GM23248 (cell line): ENCODE measurements at regions not wholly inside any gene's neighbourhood (a gene's known extent, or its start where the extent isn't known, plus 50 kb on each side); places are given as distances from the start of the nearest gene placed in this dataset.

Source experiments
- EZH2 ChIP-seq: fragments of 200-600 bp; sonication (generic); IDR thresholded peaks from 2 replicates; pipeline ENCODE4 v1.6.1; 2018; ENCODE audit warnings: antibody characterized with exemption, mild to moderate bottlenecking; ENCODE audit not compliant: insufficient read depth, poor library complexity, severe bottlenecking
- EZH2phosphoT487 ChIP-seq: fragments of 200-600 bp; sonication (generic); IDR thresholded peaks from 2 replicates; pipeline ENCODE4 v1.6.1; 2018; ENCODE audit warnings: antibody characterized with exemption, moderate library complexity, mild to moderate bottlenecking, low read depth; ENCODE audit not compliant: insufficient read depth

DNA sequence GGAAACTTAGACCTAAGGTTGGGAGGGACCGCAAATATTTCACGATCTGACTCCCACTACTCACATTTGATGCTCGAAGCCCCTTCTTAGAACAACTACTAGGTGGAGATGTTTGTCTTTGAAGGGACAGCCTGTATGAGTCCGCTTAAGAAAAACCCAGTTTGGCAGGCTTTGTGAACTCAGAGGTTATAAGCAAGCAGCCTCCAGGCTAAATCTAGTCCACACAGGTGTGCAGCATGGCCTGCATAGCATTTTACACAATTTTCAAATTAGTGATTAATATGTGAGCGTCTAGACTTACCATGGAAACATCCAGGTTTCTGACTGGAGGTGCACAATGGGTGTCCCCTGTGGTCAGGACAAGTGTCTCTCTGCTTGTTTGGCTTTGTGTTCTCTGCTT is 127.1 kb downstream of the KIF4B start:
- TF ChIP-seq EZH2phosphoT487: no peak
- TF ChIP-seq EZH2: no peak
